ENCODE measurements at regions not wholly inside any gene's neighbourhood (a gene's known extent, or its start where the extent isn't known, plus 50 kb on each side); places are given as distances from the start of the nearest gene placed in this dataset.

DNA sequence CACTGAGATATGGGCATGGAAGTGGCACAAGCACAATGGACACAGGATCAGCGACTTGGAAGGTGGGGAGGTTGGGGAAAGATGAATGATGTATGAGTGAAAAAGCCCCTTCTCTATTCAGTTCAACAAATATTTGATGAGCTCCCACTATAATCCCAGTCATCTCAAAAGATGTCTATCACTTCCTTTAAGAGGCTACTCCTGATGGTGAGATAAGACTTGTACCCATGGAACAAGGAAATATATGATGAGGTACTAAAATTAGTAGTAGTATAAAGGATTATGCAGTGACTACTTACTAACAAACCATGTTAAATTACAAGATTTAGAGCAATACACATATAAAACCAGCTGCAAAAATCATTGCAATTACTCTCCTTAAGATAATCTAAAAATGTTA is 107.8 kb upstream of the COL5A2 start:
- Mint-ChIP-seq H3K36me3 (ENCODE audit: low read depth) (peaks cover 18% of the 10 kb centered on the region), H3K9me3 (peaks cover 12% of the 10 kb centered on the region), H3K27ac (peak overlapping the region; percentile 98), H3K4me1 (peaks cover 82% of the 10 kb centered on the region), H3K27me3 (no peaks in the 10 kb centered on the region), H3K4me3 (no peak overlapping the region)
- ATAC-seq (no peak), DNase-seq (no peak)

- DNase-seq (no peak), ATAC-seq (peak; percentile 48)
- Mint-ChIP-seq H3K27ac (peak overlapping the region; percentile 98), H3K36me3 (ENCODE audit: low read depth) (peaks cover 21% of the 10 kb centered on the region), H3K4me3 (peak overlapping the region; percentile 3), H3K27me3 (no peaks in the 10 kb centered on the region), H3K9me3 (peaks cover 12% of the 10 kb centered on the region), H3K4me1 (peaks cover 82% of the 10 kb centered on the region)
Observed at GRCh38 chr2:189287982-189288521, 108.5 kb upstream of the COL5A2 start.

GRCh38 chr2:189291460-189291859 is 111.9 kb upstream of the COL5A2 start:
- H3K4me3 Mint-ChIP-seq, result peak overlapping the region; percentile 27
- H3K9me3 Mint-ChIP-seq, result peaks cover 12% of the 10 kb centered on the region
- DNase-seq (no peak), ATAC-seq (peak; percentile 48)
- H3K27me3 Mint-ChIP-seq, result no peaks in the 10 kb centered on the region
- peak overlapping the region; percentile 92 for H3K27ac Mint-ChIP-seq
- H3K36me3 Mint-ChIP-seq (ENCODE audit: low read depth), result peaks cover 26% of the 10 kb centered on the region
- peaks cover 81% of the 10 kb centered on the region for H3K4me1 Mint-ChIP-seq

DNA sequence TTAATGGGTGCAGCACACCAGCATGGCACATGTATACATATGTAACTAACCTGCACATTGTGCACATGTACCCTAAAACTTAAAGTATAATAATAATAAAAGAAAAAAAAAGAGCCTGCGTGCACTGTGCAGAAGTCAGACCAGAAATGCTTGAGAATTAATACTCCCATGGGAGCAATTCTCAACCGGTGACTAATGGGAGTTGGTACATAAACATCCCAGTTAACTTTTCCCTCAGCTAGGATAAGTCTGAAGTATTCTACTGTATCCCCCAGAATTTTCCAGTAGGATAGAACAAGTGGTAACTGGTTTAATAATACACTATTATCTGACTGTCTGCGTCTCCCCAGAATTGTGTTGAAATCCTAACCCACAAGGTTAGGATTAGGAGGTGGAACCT is 113.6 kb upstream of the COL5A2 start:
- Mint-ChIP-seq H3K27me3 (no peaks in the 10 kb centered on the region), H3K4me1 (peaks cover 79% of the 10 kb centered on the region), H3K4me3 (no peak overlapping the region), H3K9me3 (peaks cover 12% of the 10 kb centered on the region), H3K27ac (peak overlapping the region; percentile 61), H3K36me3 (ENCODE audit: low read depth) (peaks cover 26% of the 10 kb centered on the region)
- DNase-seq (no peak), ATAC-seq (no peak)

DNA sequence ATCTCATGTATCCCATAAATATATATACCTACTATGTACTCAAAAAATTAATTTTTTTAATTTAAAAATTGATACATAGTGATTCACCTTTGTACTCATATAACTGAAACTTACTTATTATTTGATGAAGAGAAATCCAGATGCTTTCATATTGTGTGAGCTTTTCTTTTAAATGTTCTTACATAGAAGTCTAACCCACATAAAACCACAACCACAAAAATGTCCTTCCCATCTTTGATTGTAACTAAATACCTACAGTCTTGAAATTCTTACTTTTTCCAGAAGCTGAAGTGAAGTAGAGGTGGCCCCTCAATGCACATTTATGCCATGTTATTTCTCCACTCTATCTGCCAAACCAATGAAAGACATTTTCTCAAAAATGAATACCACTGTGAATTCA is 117.9 kb upstream of the COL5A2 start:
- no peaks in the 10 kb centered on the region for H3K27me3 Mint-ChIP-seq
- no peaks in the 10 kb centered on the region for H3K9me3 Mint-ChIP-seq
- H3K36me3 Mint-ChIP-seq (ENCODE audit: low read depth), result peaks cover 16% of the 10 kb centered on the region
- H3K4me1 Mint-ChIP-seq, result peaks cover 86% of the 10 kb centered on the region
- peak overlapping the region; percentile 93 for H3K27ac Mint-ChIP-seq
- DNase-seq, result no peak
- H3K4me3 Mint-ChIP-seq, result peak overlapping the region; percentile 55
- ATAC-seq, result peak; percentile 63

DNA sequence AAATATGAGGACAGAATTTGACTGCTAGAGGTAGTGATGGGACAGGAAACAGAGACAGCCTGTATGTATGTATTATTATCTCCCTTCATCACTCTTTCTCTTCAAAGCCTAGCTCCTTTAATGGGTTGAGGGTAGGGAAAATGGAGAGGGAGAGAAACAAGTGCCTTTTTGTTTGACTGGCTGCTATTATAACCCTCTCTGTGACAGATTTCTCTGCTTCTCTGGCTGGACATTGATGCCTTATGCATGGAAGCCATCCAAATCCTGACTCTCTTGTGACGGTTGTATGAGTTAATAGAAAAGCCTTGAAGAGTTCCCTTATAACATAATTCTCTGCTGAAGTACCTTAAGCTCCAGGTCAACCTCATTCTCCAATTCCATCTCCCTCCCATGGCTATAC is 118.5 kb upstream of the COL5A2 start:
- Mint-ChIP-seq H3K27ac (peak overlapping the region; percentile 86), H3K4me3 (peak overlapping the region; percentile 27), H3K9me3 (no peaks in the 10 kb centered on the region), H3K4me1 (peaks cover 88% of the 10 kb centered on the region), H3K36me3 (ENCODE audit: low read depth) (peaks cover 12% of the 10 kb centered on the region), H3K27me3 (no peaks in the 10 kb centered on the region)
- DNase-seq (no peak), ATAC-seq (no peak)

DNA sequence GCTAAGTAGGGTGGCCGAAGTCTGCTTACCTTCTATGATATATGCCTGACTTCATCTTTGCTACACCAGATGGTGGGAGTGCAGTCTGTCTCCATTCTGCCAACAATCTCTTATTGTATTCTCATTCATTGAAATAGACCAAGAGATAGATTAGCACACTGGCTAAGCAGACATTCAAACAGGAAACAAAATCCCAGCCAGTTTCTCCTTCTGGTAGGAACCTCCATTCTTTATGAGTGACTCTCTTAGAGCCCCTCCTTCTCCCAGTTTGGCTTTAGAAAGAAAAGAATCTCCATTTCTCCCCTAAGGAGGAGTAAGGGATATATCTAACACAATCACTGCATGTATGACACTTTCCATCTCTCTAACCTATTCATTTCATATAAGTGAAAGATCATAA is 118.9 kb upstream of the COL5A2 start:
- H3K27me3 Mint-ChIP-seq, result no peaks in the 10 kb centered on the region
- H3K4me1 Mint-ChIP-seq, result peaks cover 89% of the 10 kb centered on the region
- H3K27ac Mint-ChIP-seq, result peak overlapping the region; percentile 86
- H3K36me3 Mint-ChIP-seq (ENCODE audit: low read depth), result peaks cover 12% of the 10 kb centered on the region
- ATAC-seq (no peak), DNase-seq (no peak)
- H3K9me3 Mint-ChIP-seq, result no peaks in the 10 kb centered on the region
- peak overlapping the region; percentile 27 for H3K4me3 Mint-ChIP-seq

DNA sequence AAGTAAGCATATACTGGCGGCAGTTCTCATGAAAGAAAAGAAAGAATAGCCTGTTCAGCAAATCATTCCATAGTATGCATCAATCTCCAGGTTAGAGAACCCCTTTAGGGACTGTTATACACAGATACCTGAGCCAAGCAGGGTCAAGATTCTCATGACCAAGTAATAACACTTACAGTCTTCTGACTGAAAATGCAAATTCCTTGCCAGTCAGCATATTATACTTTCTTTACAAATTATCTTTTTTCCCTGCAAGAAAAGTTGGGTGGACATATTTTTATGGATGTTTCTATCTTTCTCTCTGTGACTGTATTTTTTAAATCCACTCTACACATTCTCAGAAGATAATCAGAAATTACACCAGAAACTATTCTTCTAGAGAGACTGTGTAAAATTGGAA is 120.4 kb upstream of the COL5A2 start:
- Mint-ChIP-seq H3K27ac (peak overlapping the region; percentile 96), H3K9me3 (peaks cover 5% of the 10 kb centered on the region), H3K4me1 (peaks cover 93% of the 10 kb centered on the region), H3K4me3 (no peak overlapping the region), H3K27me3 (no peaks in the 10 kb centered on the region), H3K36me3 (ENCODE audit: low read depth) (peaks cover 21% of the 10 kb centered on the region)
- ATAC-seq (no peak), DNase-seq (no peak)

- Mint-ChIP-seq H3K9me3 (peaks cover 5% of the 10 kb centered on the region), H3K27ac (peak overlapping the region; percentile 96), H3K36me3 (ENCODE audit: low read depth) (peaks cover 26% of the 10 kb centered on the region), H3K27me3 (no peaks in the 10 kb centered on the region), H3K4me1 (peaks cover 93% of the 10 kb centered on the region), H3K4me3 (no peak overlapping the region)
- ATAC-seq (peak; percentile 26), DNase-seq (no peak)
Observed at GRCh38 chr2:189300916-189301315, 121.4 kb upstream of the COL5A2 start.

- peak overlapping the region; percentile 31 for H3K4me3 Mint-ChIP-seq
- ATAC-seq (peak; percentile 91), DNase-seq (no peak)
Observed at GRCh38 chr2:189302274-189302948, 122.8 kb upstream of the COL5A2 start.

GRCh38 chr2:189304360-189304759 is 124.8 kb upstream of the COL5A2 start:
- peaks cover 30% of the 10 kb centered on the region for H3K36me3 Mint-ChIP-seq (ENCODE audit: low read depth)

More at GRCh38 chr2:189302274-189302948, 122.8 kb upstream of the COL5A2 start:
- H3K27ac Mint-ChIP-seq, result peak overlapping the region; percentile 98
- H3K4me1 Mint-ChIP-seq, result peaks cover 87% of the 10 kb centered on the region
- peaks cover 9% of the 10 kb centered on the region for H3K9me3 Mint-ChIP-seq
- peaks cover 27% of the 10 kb centered on the region for H3K36me3 Mint-ChIP-seq (ENCODE audit: low read depth)
- H3K27me3 Mint-ChIP-seq, result no peaks in the 10 kb centered on the region

GRCh38 chr2:189305291-189305943 is 125.9 kb upstream of the COL5A2 start:
- H3K36me3 Mint-ChIP-seq (ENCODE audit: low read depth), result peaks cover 25% of the 10 kb centered on the region
- H3K27me3 Mint-ChIP-seq, result no peaks in the 10 kb centered on the region
- H3K9me3 Mint-ChIP-seq, result peaks cover 9% of the 10 kb centered on the region
- H3K4me3 Mint-ChIP-seq, result no peak overlapping the region
- H3K4me1 Mint-ChIP-seq, result peaks cover 80% of the 10 kb centered on the region
- DNase-seq (no peak), ATAC-seq (peak; percentile 25)
- peak overlapping the region; percentile 98 for H3K27ac Mint-ChIP-seq

More at GRCh38 chr2:189304360-189304759, 124.8 kb upstream of the COL5A2 start:
- DNase-seq (no peak), ATAC-seq (peak; percentile 74)
- Mint-ChIP-seq H3K27me3 (no peaks in the 10 kb centered on the region), H3K27ac (peak overlapping the region; percentile 98), H3K4me3 (peak overlapping the region; percentile 24), H3K4me1 (peaks cover 84% of the 10 kb centered on the region), H3K9me3 (peaks cover 9% of the 10 kb centered on the region)

GRCh38 chr2:189306525-189306924 is 127.0 kb upstream of the COL5A2 start:
- Mint-ChIP-seq H3K27ac (no peak overlapping the region), H3K4me3 (no peak overlapping the region), H3K27me3 (no peaks in the 10 kb centered on the region), H3K4me1 (peaks cover 78% of the 10 kb centered on the region), H3K9me3 (peaks cover 9% of the 10 kb centered on the region), H3K36me3 (ENCODE audit: low read depth) (peaks cover 24% of the 10 kb centered on the region)
- ATAC-seq (no peak), DNase-seq (no peak)

DNA sequence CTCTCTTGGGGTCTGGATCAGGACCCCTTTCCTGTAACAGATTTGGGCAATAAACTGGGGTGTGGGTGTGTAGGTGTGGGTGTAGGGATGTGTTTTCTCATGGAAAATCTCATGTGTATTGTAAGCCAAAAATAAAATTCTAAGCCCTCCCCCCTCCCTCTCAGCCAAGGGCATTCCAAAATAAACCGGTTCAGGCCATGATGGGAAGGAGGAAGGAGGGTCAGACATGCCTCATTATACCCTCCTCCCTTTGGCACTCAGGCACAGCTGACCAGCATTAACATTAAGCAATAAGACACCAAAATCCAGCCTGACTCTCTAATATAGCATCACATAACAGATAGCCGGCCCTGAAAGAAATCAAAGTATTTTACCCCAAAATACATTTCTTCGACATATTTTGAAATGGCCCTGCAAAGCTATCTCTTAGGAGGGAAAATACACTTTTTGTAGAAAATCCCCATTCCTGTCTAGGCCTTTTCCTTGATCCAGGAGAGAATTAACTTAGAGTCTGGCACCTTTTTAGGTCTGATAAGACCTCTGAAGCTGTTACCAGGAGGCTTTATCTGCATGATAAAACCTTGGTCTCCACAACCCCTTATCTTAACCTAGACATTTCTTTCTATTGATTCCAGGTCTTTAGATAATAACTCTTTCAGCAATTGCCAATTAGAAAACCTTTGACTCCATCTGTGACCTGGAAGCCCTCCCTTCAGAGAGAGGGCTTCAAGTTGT is 128.7 kb upstream of the COL5A2 start:
- peaks cover 14% of the 10 kb centered on the region for H3K9me3 Mint-ChIP-seq
- H3K27me3 Mint-ChIP-seq, result no peaks in the 10 kb centered on the region
- H3K36me3 Mint-ChIP-seq (ENCODE audit: low read depth), result peaks cover 30% of the 10 kb centered on the region
- peaks cover 81% of the 10 kb centered on the region for H3K4me1 Mint-ChIP-seq
- H3K4me3 Mint-ChIP-seq, result no peak overlapping the region
- DNase-seq, result no peak
- peak overlapping the region; percentile 30 for H3K27ac Mint-ChIP-seq
- no peak for ATAC-seq
